ENCODE measurements at regions not wholly inside any gene's neighbourhood (a gene's known extent, or its start where the extent isn't known, plus 50 kb on each side); places are given as distances from the start of the nearest gene placed in this dataset.

- no peak for TF ChIP-seq POLR2AphosphoS5 (IDR thresholded peaks at IDR 0.05; ENCODE audit: low read depth, low read length)
- no peak for TF ChIP-seq TAF1 (IDR thresholded peaks at IDR 0.05; ENCODE audit: borderline replicate concordance, low read depth, low read length)
- TF ChIP-seq POLR2A (IDR thresholded peaks at IDR 0.05; ENCODE audit: low read depth, low read length): no peak
- FAIRE-seq (no peak), DNase-seq (ENCODE audit: insufficient read length) (no peak)
Observed at GRCh38 chr15:45855210-45855906, 220.5 kb downstream of the SQOR start.

- no peak for FAIRE-seq
- TF ChIP-seq POLR2AphosphoS5 (IDR thresholded peaks at IDR 0.05; ENCODE audit: low read depth, low read length): no peak
- no peak for TF ChIP-seq TAF1 (IDR thresholded peaks at IDR 0.05; ENCODE audit: borderline replicate concordance, low read depth, low read length)
- no peak for TF ChIP-seq POLR2A (IDR thresholded peaks at IDR 0.05; ENCODE audit: low read depth, low read length)
- DNase-seq (ENCODE audit: insufficient read length): no peak
Observed at GRCh38 chr15:45855907-45856579, 221.2 kb downstream of the SQOR start.

- FAIRE-seq (no peak), DNase-seq (ENCODE audit: insufficient read length) (no peak)
- TF ChIP-seq POLR2AphosphoS5 (IDR thresholded peaks at IDR 0.05; ENCODE audit: low read depth, low read length) (no peak), TAF1 (IDR thresholded peaks at IDR 0.05; ENCODE audit: borderline replicate concordance, low read depth, low read length) (no peak), POLR2A (IDR thresholded peaks at IDR 0.05; ENCODE audit: low read depth, low read length) (no peak)
Observed at GRCh38 chr15:45857291-45857690, 222.5 kb downstream of the SQOR start.

GRCh38 chr15:45858491-45858890 is 223.7 kb downstream of the SQOR start:
- DNase-seq (ENCODE audit: insufficient read length) (no peak), FAIRE-seq (no peak)
- TF ChIP-seq POLR2AphosphoS5 (IDR thresholded peaks at IDR 0.05; ENCODE audit: low read depth, low read length): no peak
- no peak for TF ChIP-seq POLR2A (IDR thresholded peaks at IDR 0.05; ENCODE audit: low read depth, low read length)
- no peak for TF ChIP-seq TAF1 (IDR thresholded peaks at IDR 0.05; ENCODE audit: borderline replicate concordance, low read depth, low read length)

GRCh38 chr15:45862034-45862433 is 227.2 kb downstream of the SQOR start:
- no peak for FAIRE-seq
- no peak for DNase-seq (ENCODE audit: insufficient read length)
- no peak for TF ChIP-seq TAF1 (IDR thresholded peaks at IDR 0.05; ENCODE audit: borderline replicate concordance, low read depth, low read length)
- TF ChIP-seq POLR2A (IDR thresholded peaks at IDR 0.05; ENCODE audit: low read depth, low read length): no peak
- no peak for TF ChIP-seq POLR2AphosphoS5 (IDR thresholded peaks at IDR 0.05; ENCODE audit: low read depth, low read length)

GRCh38 chr15:45863881-45864580 is 229.2 kb downstream of the SQOR start:
- DNase-seq (ENCODE audit: insufficient read length) (no peak), FAIRE-seq (no peak)
- TF ChIP-seq POLR2A (IDR thresholded peaks at IDR 0.05; ENCODE audit: low read depth, low read length) (no peak), POLR2AphosphoS5 (IDR thresholded peaks at IDR 0.05; ENCODE audit: low read depth, low read length) (no peak), TAF1 (IDR thresholded peaks at IDR 0.05; ENCODE audit: borderline replicate concordance, low read depth, low read length) (no peak)

GRCh38 chr15:45866616-45867015 is 231.8 kb downstream of the SQOR start:
- FAIRE-seq (no peak), DNase-seq (ENCODE audit: insufficient read length) (no peak)
- TF ChIP-seq TAF1 (IDR thresholded peaks at IDR 0.05; ENCODE audit: borderline replicate concordance, low read depth, low read length): no peak
- no peak for TF ChIP-seq POLR2A (IDR thresholded peaks at IDR 0.05; ENCODE audit: low read depth, low read length)
- no peak for TF ChIP-seq POLR2AphosphoS5 (IDR thresholded peaks at IDR 0.05; ENCODE audit: low read depth, low read length)

GRCh38 chr15:45867281-45867680 is 232.5 kb downstream of the SQOR start:
- FAIRE-seq (no peak), DNase-seq (ENCODE audit: insufficient read length) (no peak)
- TF ChIP-seq POLR2AphosphoS5 (IDR thresholded peaks at IDR 0.05; ENCODE audit: low read depth, low read length) (no peak), TAF1 (IDR thresholded peaks at IDR 0.05; ENCODE audit: borderline replicate concordance, low read depth, low read length) (no peak), POLR2A (IDR thresholded peaks at IDR 0.05; ENCODE audit: low read depth, low read length) (no peak)

- TF ChIP-seq POLR2A (IDR thresholded peaks at IDR 0.05; ENCODE audit: low read depth, low read length): no peak
- no peak for DNase-seq (ENCODE audit: insufficient read length)
- FAIRE-seq: no peak
Observed at GRCh38 chr15:45868109-45868691, 233.4 kb downstream of the SQOR start.

GRCh38 chr15:45869034-45869668 is 234.3 kb downstream of the SQOR start:
- TF ChIP-seq POLR2A (IDR thresholded peaks at IDR 0.05; ENCODE audit: low read depth, low read length) (no peak), TAF1 (IDR thresholded peaks at IDR 0.05; ENCODE audit: borderline replicate concordance, low read depth, low read length) (no peak), POLR2AphosphoS5 (IDR thresholded peaks at IDR 0.05; ENCODE audit: low read depth, low read length) (no peak)
- DNase-seq (ENCODE audit: insufficient read length) (no peak), FAIRE-seq (no peak)

Data from GM12892 (cell line).